Peyer's patch (tissue), 4 donors: ENCODE measurements at regions not wholly inside any gene's neighbourhood (a gene's known extent, or its start where the extent isn't known, plus 50 kb on each side); places are given as distances from the start of the nearest gene placed in this dataset.

Experiments used
- DNase-seq, 3 donors: peaks; one replicate each; pipeline ENCODE4 v3.0.0-alpha.2; 2017 to 2019
- H3K27ac ChIP-seq, 4 donors: fragments of 200-600 bp; sonication (generic); one replicate each; pipeline ENCODE4 v1.5.1; 2016 to 2019
- H3K27me3 ChIP-seq, 2 donors: fragments of 200-600 bp; sonication (generic); one replicate each; pipeline ENCODE4 v1.5.1; 2019
- H3K36me3 ChIP-seq, 3 donors: fragments of 200-600 bp; sonication (generic); one replicate each; pipeline ENCODE4 v1.5.1; 2016 to 2019
- H3K4me1 ChIP-seq, 4 donors: fragments of 200-600 bp; sonication (generic); one replicate each; pipeline ENCODE4 v1.5.1; 2016 to 2019
- H3K4me3 ChIP-seq, 4 donors: fragments of 200-600 bp; sonication (generic); 1 replicate in 3 of 4; 2 replicates in 1 of 4; pipeline ENCODE4 v1.5.1; 2016 to 2019; ENCODE audit warnings: mild to moderate bottlenecking in 1 of 4
- H3K9me3 ChIP-seq, 4 donors: fragments of 200-600 bp; sonication (generic); one replicate each; pipeline ENCODE4 v1.5.1; 2016 to 2019; ENCODE audit warnings: mild to moderate bottlenecking in 1 of 4
- POLR2A ChIP-seq, 2 donors: fragments of 450-650 bp; IDR thresholded peaks; one replicate each; pipeline ENCODE4 v1.5.1; 2017; ENCODE audit warnings: antibody characterized with exemption in 2 of 2, mild to moderate bottlenecking in 2 of 2, moderate library complexity in 2 of 2
- TF ChIP-seq, protein P1 (sequence below), 6 experiments: fragments of 450-650 bp in 4 of 6; fragments of 200-600 bp in 2 of 6; sonication (generic) in 1 of 6; IDR thresholded peaks; one replicate each; pipeline ENCODE4 v1.5.1; 2017 to 2019; ENCODE audit warnings: antibody characterized with exemption in 6 of 6, mild to moderate bottlenecking in 3 of 6, moderate library complexity in 1 of 6

DNA sequence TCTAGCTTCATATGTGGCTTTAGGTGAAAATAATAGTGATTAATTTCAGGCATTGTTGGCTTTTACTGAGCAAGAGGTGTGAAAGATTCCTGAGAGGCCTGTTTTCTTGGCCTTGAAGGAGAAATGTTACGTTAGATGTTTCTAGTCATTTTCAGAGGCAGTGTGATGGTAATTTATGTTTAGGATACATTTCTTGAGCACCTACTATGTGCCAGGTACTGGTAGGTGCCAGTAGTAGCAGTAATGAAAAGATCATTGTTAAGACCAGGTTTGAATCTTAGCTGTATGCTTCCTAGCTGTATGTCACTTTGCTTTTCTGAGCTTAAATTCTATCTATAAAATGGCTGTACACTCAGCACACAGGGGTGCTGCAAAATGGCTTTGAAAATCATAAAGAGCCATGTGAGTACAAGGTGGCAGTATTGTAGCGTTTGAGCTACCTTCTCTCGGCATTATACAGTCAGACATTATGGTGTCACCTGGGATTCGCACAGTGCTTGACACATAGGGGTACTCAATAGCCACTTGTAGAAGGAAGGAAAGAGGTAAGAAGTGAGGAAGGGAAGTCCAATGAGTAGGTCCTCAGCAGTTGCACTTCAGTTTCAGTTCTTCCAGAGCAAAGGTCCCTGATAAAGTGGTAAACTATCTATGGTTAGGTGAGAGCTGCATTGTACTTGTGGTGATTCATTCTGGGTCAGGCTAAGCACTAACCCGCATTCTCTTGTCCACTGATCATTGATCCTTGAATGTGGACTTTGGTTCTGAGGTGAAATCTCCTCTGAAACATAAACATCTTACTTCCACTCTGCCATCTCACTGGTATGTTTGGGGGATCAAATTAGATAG, 166.5 kb upstream of the NR3C1 start:
- peak in 1 of 3 donors; percentile 58 for DNase-seq
- Histone ChIP-seq H3K9me3 (no peaks in the 10 kb centered on the region), H3K4me1 (peaks cover 0 to 10% (median 0%) of the 10 kb centered on the region in 4 donors), H3K36me3 (no peaks in the 10 kb centered on the region), H3K4me3 (no peak overlapping the region), H3K27me3 (no peaks in the 10 kb centered on the region), H3K27ac (peak overlapping the region in 2 of 4 donors; percentile 59 to 74)
- no peak for TF ChIP-seq POLR2A (IDR thresholded peaks at IDR 0.05)
- TF ChIP-seq, protein P1, sequence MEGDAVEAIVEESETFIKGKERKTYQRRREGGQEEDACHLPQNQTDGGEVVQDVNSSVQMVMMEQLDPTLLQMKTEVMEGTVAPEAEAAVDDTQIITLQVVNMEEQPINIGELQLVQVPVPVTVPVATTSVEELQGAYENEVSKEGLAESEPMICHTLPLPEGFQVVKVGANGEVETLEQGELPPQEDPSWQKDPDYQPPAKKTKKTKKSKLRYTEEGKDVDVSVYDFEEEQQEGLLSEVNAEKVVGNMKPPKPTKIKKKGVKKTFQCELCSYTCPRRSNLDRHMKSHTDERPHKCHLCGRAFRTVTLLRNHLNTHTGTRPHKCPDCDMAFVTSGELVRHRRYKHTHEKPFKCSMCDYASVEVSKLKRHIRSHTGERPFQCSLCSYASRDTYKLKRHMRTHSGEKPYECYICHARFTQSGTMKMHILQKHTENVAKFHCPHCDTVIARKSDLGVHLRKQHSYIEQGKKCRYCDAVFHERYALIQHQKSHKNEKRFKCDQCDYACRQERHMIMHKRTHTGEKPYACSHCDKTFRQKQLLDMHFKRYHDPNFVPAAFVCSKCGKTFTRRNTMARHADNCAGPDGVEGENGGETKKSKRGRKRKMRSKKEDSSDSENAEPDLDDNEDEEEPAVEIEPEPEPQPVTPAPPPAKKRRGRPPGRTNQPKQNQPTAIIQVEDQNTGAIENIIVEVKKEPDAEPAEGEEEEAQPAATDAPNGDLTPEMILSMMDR (IDR thresholded peaks at IDR 0.05): no peak

DNA sequence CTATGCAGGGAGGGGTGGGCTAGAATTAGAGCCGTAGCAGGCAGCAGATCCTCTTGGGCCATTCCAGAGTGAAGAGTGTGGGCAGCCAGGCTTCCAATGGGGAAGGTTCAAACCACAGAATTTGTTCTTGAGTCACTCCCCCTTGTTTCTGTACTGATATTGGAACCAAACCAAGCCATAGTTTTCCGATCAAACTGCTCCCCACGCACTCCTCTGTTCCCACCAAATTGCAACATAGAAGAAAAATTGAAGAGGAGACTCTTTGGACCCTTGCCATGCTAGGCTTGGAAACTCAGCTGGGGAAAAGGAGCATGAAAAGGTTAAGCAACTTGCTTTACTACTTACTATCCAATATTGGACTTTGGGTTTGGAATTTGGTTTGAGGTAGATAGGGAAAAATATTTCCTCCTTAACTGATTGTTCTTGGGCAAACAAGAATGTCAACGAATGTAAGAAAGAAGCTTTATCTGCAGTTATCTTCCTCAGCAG, 165.8 kb upstream of the NR3C1 start:
- Histone ChIP-seq H3K4me3 (no peak overlapping the region), H3K27me3 (no peaks in the 10 kb centered on the region), H3K36me3 (no peaks in the 10 kb centered on the region), H3K4me1 (peaks cover 0 to 10% (median 0%) of the 10 kb centered on the region in 4 donors), H3K27ac (peak overlapping the region in 2 of 4 donors; percentile 59 to 74), H3K9me3 (no peaks in the 10 kb centered on the region)
- no peak for TF ChIP-seq POLR2A (IDR thresholded peaks at IDR 0.05)
- TF ChIP-seq, protein P1 (IDR thresholded peaks at IDR 0.05): no peak
- DNase-seq: no peak

DNA sequence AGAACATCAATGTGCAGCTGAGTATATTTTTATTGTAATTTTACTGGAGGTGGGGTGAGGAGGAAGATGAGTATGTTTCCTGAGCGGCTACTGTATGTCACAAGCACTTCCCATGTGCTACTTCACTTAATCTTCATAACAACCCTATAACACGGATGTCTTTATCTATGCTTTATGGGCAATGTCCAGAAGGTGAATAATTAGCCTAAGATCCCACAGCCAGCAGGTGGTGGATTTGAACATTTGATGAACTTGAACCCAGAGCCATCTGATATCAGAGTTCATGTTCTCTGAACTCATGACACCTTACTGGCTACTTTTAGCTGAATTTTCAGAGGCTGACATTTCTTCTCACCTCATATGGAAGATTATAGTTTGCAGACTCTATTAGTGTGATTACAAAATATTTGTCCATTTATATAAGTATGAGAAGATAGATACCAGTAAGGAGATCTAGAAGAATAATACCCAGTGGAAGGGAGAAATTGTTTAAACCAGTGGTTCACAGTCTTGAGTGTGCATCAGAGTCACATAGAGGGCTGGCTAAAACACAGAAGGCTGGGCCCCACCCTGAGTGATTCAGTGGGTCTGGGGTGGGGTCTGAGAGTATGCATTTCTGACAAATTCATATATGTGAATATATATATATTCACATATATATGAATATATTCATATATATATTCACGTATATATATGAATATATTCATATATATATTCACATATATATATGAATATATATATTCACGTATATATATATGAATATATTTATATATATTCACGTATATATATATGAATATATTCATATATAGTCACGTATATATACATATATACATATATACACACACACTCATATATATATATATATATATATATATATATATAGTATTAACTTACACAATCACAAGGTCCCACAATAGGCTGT, 164.4 kb upstream of the NR3C1 start:
- H3K4me3 ChIP-seq: no peak overlapping the region
- DNase-seq: no peak
- TF ChIP-seq, protein P1 (IDR thresholded peaks at IDR 0.05): peak in 2 of 6 experiments; percentile 29 to 30
- TF ChIP-seq POLR2A (IDR thresholded peaks at IDR 0.05): no peak
- no peaks in the 10 kb centered on the region for H3K9me3 ChIP-seq
- H3K27me3 ChIP-seq: no peaks in the 10 kb centered on the region
- H3K27ac ChIP-seq: peak overlapping the region in 1 of 4 donors; percentile 15
- H3K4me1 ChIP-seq: peaks cover 0 to 10% (median 0%) of the 10 kb centered on the region in 4 donors
- H3K36me3 ChIP-seq: no peaks in the 10 kb centered on the region

DNA sequence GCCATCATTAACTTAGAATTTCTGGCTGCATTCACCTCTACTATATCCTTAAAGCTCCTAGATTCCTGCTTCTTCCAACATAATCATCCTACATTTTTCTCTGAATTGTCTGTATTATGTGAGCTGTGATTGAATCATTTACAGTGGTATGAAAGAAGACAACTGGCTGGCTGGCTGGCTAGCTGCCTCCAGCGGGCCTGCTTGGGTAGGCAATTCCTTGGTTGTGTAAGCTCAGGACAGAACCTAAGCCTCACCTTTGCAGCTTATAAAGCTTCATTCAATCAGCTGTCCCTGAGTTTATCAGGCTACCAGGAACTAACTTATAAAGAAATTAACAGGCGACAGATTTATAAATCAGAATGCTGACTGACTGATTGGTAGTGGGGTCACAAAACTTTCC, 162.7 kb upstream of the NR3C1 start:
- H3K4me1 ChIP-seq: peaks cover 0 to 10% (median 0%) of the 10 kb centered on the region in 4 donors
- TF ChIP-seq, protein P1 (IDR thresholded peaks at IDR 0.05): no peak
- no peak for TF ChIP-seq POLR2A (IDR thresholded peaks at IDR 0.05)
- H3K27me3 ChIP-seq: no peaks in the 10 kb centered on the region
- no peaks in the 10 kb centered on the region for H3K36me3 ChIP-seq
- DNase-seq: no peak
- H3K9me3 ChIP-seq: no peaks in the 10 kb centered on the region
- H3K4me3 ChIP-seq: no peak overlapping the region
- H3K27ac ChIP-seq: no peak overlapping the region

DNA sequence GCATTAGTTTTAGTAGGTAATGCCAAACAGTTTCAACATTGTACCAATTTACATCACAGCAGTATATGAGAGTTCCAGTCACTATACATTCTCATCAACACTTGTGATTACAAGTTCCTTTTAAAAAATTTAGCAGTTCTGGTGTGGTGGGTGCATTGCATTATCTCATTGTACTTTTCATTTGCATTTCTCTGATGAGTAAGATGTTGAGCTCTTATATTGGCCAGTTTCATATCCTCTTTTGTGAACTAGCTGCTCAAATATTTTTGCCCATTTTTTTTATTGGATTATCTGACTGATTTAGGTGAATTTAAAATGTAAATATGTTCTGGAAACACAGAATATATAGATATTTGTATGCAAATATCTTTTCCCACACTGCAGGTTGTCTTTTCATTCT, 160.9 kb upstream of the NR3C1 start:
- TF ChIP-seq, protein P1 (IDR thresholded peaks at IDR 0.05): no peak
- TF ChIP-seq POLR2A (IDR thresholded peaks at IDR 0.05): no peak
- Histone ChIP-seq H3K27ac (no peak overlapping the region), H3K9me3 (no peaks in the 10 kb centered on the region), H3K4me3 (no peak overlapping the region), H3K27me3 (no peaks in the 10 kb centered on the region), H3K36me3 (no peaks in the 10 kb centered on the region), H3K4me1 (peaks cover 0 to 4% (median 0%) of the 10 kb centered on the region in 4 donors)
- no peak for DNase-seq
